COLO668 (cell line): ENCODE measurements at regions not wholly inside any gene's neighbourhood (a gene's known extent, or its start where the extent isn't known, plus 50 kb on each side); places are given as distances from the start of the nearest gene placed in this dataset.

Experiments
- DNase-seq: peaks from one replicate; lab custom pipeline; 2025; ENCODE audit not compliant: unreplicated experiment; lab: John Stamatoyannopoulos, UW

DNA sequence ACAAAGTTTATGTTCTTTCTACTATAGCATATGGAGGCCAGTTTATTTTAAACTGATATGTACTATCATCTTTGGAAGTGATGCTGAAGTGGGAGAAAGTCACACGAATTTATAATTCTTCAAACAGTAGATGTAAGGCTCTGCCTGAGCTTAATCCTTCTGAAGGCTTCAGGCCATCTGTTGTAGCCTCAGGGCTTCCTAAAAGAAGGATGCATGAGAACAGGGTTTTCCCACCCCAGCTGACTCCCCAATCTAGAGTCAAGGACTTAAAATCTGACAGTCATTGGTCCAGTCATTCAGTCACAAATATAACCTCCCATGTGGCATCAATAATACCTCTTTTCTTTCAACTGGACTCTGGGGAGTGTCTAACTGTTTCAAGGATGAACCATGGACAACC is 330.5 kb downstream of the KCNS3 start:
- no peak for DNase-seq

DNA sequence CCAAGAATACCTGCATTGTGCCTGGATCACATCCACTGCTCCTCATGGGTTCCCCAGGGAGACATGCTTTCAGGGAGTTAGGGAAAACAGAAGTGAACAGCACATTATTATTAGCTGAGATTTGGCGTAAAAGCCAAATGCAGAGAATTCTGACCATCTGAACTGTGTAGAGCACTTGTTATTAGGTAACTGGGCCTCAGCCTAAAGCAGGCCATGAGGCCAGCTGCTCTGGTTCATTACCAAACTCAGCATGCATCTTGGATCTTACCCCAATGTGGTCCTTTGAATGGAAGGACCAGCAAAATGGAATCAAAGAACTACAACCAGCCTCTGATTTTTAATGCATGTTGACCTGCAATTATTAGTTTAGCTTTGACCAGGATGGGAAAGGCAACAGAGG is 322.3 kb downstream of the KCNS3 start:
- DNase-seq: no peak

DNA sequence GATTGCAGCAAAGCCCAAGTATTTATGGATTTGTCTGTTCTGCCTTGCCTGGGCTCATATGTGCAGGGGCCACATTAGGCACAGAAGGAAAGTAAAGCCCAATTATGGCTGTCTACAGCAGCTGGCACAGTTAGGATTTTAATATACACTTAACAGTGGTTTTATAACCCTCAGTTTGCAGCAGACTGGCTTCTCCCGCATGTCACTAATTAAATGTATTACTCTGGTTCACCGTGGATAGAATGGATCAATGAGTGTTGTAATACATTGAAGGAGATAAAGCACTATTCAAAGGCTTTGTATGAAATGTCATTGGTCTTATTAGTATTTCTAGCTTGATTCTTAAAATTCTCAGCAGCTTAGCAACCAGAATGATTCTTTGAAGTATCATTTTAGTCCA is 320.2 kb downstream of the KCNS3 start:
- no peak for DNase-seq

DNA sequence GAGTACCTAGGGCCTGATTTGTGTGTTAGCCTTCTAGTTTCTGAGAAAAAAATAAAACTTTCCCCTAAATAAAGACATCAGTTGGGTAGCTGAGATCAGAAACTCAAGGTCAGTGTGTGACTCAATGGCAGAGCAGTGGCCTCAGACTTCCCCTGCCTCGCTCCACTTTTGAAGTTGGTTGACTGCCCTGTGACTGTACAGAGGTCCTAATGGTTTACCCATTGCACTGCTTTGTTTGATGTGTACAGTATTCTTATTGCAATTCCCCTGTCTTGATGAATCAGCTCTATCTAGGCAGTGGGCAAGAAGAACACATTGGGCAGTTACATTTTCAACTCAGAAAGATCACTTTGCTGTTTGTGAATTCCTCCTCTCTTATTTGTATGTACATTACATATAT is 315.7 kb downstream of the KCNS3 start:
- DNase-seq: no peak

DNA sequence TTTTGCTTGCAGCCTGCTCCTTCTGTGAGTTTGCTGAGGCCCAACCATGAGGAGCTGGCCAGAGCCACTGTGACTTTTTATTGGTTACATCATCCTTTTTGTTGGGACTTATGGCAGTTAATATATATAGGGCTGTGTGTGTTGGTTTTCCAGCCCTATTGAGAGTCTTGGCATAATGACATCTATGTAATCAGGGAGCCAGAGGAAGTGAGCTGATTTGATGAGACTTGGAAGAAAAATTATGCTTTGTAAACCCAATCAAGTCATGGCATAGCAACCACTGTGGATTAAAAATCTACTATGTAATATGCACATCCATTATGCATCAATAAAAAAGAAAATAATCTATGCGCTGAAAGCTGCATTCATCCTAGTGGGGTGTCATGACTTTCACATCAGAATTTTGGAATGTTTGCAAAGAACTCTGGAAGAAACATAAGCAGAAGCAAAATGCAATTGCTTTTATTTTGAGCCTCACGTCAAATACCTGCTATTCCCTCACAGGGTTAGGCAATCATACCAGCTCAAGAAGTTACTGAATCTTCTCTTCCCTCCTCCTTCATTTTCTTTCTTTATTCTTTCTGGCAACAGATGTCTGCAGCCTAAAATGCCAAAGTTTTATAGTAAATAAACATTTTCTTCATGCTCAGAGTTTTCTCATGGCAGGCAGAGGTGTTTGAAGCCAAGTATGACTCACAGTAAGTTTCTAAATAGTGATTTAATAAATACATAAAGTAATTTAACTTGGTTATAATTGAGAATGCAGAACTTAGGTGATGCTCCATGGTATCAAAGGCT is 308.5 kb downstream of the KCNS3 start:
- no peak for DNase-seq

DNA sequence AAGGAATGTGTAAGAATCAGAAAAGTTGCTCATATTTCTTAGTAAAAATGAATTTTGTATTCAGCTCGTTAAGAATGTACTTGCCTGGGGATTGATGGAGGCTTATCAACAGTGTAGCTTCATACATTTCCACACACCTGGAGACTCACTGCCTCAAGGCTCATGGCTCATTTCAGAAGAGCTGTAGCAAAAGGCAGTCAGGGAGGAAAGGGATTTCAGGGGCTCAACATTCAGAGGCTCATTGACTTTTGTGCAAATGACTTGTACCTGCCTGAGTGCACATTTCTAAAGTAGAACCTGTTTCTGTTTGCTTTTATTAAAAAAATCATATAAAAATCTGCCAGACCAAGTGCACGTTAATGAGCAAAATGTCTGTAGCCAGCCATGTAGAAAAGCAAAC is 304.4 kb downstream of the KCNS3 start:
- DNase-seq: no peak

DNA sequence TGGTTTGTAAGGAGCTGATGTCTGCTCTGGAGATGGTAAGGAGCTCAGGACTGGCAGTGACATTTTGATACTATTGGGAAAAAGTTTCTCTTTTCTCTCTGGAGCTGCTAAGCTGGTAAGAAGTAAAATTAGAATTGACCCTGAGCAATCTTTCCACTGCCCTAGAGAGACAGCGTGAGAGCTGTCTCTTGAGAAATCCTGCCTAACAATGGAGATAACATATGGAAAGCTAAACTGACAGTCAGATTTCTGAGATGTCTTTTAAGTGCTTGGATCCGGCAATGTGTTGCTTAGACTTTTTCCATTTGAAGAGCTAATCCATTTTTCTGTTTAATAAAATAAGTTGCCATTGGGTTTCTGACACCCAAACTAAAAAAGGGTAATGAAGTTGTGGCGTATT is 302.4 kb downstream of the KCNS3 start:
- DNase-seq: no peak

DNA sequence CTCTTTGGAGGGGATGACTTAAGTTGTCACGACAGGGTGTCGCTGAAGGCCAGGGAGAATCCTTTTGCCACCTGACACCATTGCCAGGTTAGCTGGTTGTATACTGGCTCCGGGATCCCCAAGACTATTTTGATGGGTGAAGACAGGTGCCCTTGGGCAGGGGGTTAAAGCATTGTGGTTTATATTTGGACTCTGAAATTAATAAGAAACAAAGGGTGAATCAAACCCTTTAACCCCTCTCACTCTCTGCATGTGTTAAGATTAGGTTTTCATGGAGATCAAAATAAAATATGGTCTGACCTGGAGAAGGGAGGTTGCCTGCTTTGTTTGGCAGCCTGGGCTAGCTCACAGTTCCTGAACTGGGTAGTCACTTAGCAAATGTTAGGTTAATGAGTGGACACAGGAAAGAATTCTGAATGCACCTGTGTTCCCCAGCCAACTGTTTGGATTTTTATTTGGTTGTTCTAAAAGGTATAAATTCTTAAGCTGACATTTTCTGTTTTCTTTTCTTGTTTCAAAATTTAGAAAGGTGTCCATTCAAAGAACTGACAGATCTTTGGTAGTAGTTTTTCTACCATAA is 301.7 kb downstream of the KCNS3 start:
- no peak for DNase-seq

DNA sequence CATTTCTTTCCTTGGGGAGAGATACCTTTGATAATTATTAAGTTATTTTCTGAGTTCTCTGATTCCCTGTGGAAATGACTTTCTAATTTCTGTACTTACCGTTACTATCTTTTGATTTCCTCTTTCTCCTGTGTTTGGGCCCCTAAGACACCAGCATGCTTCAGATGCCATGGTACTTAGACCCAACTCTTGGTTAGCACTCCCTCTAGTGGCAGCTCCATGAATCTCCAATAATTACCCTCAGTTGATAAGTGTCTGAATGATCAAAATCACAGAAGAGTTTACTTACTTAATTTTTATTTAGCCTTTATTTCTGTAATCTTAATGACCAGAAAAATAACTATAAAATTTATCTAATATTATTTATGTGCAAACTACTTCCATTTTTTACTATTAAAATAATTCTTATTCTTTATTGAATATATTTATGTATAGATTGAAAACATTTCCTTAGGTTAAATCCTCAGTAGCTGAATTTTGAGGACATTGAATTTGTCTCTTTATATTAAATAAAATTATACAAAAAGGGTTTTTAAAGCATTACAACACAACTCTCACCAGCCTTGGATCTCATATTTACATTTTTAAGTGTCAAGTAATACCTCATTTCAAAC is 300.4 kb downstream of the KCNS3 start:
- DNase-seq: peak; percentile 54

DNA sequence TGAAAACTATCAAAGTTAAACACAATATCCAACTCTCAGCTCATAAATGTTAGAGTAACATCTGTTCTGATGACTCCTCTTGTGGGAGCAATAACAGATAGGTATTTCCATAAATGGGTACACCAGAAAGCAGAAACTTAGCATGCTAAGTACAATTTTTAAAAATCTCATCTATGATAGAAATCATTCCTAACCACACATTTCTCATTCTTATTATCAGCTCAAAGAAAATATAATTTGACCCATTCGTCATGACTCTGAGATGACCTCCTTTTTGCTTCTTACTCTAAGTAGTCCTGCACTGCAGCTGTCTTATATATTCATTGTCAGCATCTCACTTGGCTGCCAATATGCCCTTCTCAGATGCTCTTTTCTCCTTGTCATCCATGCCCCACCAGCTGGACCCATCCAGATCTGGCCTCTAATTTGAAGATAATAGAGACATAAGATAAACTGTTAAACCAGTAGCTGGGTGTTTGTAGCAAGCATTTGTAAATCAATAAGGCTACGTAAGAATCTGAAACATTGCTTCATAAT is 298.3 kb downstream of the KCNS3 start:
- DNase-seq: no peak

DNA sequence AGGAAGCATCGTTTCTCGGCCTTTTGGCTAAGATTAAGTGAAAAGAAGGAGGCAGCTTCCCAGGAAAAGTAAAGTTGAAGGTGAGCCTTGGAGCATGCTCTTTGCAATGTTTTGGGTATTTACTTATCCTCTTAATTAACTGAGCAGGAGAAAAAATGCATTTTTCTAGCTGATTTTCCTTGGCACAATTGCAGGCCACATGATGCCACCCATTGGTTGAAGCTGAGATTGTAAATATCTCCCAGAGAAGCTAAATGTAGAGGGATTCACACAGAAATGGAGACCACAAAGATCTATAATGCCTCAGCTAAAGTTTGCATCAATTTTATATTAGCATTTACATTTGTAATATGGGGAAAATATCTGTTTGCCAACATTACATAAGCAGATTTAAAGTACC is 294.1 kb downstream of the KCNS3 start:
- DNase-seq: no peak

DNA sequence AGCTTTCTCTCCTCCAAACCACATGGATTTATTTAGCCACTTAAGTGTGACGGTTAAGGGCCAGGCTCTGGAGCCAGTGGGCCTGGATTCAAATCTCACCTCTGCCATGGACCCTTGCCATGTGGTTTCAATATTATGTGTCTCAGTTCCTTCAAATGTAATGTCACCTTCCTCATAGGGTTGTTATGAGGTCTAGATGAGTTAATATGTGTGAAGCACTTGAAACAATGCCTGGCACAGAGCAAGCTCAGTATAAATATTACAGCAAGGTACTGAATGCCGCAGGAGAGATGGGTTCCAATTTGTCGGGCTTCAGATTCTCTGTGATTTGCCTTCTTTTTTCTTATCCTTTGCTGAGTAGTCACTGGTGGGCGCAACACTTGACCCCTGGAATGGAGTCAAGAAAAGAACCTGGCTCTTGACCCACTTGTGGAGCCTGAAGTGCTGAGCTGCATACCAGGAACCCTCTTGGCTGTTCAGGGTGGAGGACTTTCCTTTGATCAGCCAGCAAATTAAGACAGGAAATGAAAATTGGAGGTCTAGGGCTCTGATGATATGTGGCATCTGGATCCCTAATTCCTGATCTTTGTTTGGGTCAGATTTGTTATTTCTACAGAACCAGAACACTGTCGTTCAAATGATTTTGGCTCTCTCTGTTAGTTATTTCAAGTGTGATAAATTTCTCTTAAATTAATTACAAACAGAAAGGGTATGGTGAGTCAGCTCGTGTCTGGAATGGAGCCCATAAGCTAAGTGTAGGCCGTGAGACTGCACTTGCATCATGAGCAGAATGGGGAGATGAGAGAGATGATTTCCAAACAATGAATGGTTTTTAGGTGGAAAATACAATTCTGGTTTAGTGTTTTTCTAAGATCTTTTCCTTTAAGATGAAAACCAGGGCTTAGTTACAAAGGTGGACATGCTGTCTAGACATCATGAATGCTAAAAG is 293.0 kb downstream of the KCNS3 start:
- no peak for DNase-seq

DNA sequence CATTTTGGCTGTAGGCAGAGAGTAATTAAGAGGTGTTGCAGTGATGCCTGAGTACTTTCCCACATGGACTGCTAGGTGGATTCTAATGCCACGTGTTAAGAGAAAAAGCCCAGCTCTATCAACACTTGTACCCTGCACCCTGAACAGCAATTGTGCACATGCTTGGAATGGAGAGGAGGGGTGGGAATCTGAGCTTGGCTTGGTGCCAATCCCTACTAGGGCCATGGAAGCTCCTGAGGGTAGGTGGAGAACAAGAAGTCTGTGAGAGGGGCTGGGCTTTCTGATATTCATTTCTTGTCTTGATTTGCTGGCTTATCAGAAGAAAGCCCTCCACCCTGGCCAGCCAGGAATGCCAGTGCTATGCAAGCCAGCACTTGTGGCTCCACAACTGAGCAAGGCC is 292.2 kb downstream of the KCNS3 start:
- no peak for DNase-seq

DNA sequence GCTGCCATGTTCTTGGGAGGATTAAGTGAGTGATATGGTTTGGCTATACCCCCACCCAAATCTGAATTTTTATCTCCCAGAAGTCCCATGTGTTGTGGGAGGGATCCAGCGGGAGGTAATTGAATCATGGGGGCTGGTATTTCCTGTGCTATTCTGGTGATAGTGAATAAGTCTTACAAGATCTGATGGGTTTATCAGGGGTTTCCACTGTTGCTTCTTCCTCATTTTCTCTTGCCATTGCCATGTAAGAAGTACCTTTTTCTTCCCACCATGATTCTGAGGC is 291.4 kb downstream of the KCNS3 start:
- DNase-seq: no peak

DNA sequence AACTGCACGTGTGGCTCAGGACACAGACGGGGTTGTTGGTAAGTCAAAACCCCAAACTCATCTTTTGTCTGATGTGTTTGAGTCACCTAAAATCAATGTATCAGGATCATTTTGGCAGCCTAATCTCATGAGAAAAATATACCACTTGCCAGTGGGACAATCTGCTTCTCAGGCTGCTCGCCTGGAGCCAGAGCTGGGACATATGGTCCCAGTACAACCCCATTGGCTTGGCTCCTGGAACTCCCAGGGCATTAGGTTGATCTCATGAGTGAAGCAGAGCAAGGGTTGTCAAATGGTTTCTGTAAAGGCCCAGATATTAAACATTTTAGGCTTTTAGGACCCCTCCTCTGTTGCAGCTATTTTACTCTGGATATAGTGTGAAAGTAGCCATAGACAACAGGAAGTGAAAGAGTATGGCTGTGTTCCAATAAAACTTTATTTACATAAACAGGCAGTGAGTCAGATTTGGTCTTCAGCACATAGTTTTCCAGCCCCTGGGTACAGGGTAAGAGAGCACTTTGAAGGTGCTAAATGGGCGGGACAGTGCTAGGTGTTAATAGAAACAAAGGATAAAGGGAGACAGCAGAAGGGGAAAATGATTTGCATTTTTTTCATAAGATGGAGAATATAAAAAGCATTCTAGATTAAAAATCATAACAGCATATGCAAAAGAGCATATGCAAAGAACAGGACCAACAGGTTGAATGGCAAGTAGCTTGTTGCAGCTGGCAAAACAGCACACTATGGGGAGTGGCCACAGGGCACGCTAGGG is 290.8 kb downstream of the KCNS3 start:
- DNase-seq: no peak

DNA sequence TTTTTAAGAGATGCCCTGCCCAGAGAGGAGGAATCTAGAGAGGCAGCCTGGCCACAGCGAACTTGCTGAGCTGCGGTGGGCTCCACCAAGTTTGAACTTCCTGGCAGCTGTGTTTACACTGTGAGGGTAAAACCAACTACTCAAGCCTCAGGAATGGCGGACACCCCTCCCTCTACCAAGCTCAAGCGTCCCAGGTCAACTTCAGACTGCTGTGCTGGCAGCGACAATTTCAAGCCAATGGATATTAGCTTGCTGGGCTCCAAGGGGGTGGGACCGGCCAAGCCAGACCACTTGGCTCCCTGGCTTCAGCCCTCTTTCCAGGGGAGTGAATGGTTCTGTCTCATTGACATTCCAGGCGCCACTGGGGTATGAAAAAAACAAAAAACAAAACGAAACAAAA is 289.4 kb downstream of the KCNS3 start:
- no peak for DNase-seq

DNA sequence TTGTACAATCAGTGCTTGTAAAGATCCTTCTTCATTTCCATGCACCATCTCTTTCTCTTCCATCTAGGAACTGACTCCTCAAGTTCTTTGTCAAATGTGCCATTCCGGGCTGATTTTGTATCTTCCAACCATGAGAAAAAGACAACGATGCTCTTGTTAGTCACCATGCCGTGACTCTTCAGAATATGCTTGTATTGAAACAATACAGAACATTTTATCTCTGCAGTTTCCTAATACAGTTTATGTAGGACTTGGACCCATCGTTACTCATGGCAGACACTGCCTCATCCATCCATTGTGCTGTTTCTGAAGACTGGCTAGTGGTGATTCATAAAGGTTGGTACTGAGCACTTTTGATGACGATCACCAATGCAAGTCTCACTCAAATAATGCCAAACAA is 283.2 kb downstream of the KCNS3 start:
- DNase-seq: no peak

DNA sequence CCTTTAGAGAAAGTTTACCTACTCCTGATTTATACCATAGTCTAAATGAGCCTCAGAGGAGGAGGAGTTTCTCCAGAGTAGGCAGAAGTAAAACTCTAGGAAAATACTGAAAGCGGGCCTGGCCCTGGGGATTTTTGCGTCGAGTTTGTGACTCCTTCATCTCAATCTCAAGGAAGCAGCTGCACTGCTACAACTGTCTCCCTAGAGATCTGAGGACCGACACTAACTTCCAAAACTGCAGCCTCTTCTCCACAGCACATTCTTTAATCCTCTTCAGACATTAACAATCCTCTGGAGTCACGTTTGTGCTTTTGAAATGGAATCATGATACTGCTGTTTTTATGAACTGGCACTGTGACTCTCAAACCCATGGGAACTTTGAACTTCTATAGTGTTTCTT is 281.4 kb downstream of the KCNS3 start:
- no peak for DNase-seq

DNA sequence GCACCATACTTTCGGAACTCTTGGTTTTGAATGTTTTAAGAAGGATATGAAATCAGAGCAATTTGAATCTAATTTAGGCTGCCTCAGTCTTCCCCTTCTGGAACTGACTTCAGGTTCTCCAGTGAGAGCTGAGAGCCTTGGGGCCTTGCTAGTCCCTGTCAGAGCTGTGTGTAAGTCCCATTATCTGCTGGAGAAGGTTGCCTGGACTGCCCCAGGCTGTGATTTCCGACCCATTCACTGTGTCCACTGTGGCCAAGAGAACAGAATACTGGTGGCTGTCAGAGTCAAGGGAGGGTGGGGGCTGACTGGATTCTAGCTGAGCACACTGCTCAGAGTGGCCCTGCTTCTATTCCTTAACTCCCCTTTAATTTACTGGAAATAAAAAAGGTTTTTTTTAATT is 278.0 kb downstream of the KCNS3 start:
- no peak for DNase-seq

DNA sequence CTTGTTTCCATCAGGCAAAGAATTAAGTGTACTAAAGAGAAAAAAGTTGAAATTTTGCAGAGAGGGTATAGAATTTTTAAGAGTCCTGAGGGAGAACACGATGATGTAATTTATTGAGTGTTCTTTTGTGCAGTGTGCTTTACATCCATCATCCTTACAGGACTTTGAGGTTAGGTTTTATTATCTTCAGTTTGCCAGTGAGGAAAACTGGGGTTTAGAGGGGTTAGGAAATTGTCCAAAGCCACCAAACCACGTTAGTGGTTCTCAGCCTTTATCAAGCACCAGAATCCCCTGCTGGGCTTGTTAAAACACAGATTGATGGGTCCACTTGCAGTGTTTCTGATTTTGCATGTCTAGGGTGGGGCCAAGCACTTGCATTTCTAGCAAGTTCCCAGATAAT is 277.5 kb downstream of the KCNS3 start:
- DNase-seq: no peak

DNA sequence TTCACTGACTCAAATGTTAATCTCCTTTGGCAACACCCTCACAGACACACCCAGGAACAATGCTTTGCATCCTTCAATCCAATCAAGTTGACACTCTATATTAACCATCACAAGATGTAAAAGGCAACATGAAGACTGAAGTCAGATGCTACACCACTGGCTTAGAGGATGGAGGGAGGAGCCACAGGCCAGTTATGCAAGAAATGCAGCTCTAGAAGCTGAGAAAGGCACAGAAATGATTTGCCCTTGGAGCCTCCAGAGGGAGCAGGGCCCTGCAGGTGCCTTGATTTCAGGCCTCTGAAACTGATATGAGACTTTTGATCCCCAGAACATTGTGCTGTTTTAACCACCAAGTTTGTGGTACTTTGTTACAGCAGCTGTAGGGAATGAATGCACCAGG is 276.3 kb downstream of the KCNS3 start:
- no peak for DNase-seq
